Inferior parietal cortex (tissue), 1 donor: ENCODE measurements at regions not wholly inside any gene's neighbourhood (a gene's known extent, or its start where the extent isn't known, plus 50 kb on each side); places are given as distances from the start of the nearest gene placed in this dataset.
A peak's percentile ranks its signal among the peaks of the same experiment; 100 is the strongest.

Experiments
- DNase-seq: peaks from one replicate; pipeline ENCODE4 v3.0.0-alpha.2; 2016; ENCODE audit errors: extremely low spot score

DNA sequence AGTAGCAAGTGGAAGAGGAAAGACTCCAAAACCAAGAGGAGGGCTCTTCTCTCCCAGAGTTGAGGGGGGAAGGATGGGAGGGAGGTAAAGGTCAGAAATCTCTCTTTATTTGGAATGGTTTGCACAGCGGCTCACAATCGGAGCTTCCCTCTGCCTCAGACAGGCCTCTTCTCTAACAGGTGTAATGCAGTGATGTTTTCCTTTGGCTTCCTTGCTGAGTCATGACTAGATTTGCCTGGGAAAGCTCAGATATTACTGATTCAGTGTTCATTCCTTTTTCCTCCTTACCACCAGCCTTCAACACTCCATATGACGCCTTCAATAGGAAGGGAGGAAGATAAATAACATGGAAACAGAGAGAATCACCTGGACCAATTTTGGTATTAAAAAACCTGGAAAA is 136.6 kb downstream of the RNF152 start:
- no peak for DNase-seq

DNA sequence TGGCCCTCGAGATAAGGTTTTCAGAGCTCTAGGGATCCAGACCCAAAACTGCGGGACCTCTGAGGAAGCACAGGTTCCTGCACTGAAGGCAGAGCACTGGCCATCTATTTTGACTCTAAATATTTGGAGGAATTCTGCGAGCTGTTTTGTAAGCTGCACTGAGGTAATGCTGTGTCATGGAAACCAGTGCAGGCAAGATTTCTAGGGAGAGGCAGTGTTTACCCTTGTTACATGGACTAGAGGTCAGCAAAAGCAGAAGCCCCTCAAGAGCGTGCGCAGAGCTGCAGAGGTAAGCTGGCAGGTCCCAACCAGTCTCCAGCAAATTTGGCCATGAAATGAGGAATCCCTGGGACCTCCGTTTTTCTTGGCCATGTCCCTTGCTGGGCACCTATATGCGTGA is 137.3 kb downstream of the RNF152 start:
- no peak for DNase-seq

DNA sequence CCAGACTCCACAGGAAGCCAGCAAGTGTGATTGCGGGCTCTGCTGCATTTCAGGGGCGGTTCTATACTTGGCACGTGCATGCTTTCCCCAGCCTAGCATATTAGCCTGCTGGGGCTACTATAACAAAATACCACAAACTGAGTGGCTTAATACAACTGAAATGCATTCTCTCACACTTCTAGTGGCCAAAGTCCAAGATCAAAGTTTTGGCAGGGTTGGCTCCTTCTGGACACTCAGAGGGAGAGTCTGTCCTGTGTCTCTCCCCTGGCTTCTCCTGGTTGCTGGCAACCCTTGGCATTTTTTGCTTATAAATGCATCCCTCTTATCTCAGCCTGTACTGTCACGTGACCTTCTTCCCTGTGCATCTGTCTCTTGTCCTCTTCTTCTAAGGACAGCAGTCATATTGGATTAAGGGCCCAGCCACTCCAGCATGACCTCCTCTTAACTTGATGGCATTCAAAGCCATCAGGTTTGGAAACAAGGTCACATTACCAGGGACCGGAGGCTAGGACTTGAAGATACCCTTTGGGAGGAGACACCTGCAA is 138.7 kb downstream of the RNF152 start:
- DNase-seq, result no peak

GRCh38 chr18:61753373-61753772 is 139.4 kb downstream of the RNF152 start:
- no peak for DNase-seq

- no peak for DNase-seq
Measured at GRCh38 chr18:61752973-61753372, 139.8 kb downstream of the RNF152 start.

GRCh38 chr18:61750840-61751668 is 141.8 kb downstream of the RNF152 start:
- DNase-seq, result no peak

DNA sequence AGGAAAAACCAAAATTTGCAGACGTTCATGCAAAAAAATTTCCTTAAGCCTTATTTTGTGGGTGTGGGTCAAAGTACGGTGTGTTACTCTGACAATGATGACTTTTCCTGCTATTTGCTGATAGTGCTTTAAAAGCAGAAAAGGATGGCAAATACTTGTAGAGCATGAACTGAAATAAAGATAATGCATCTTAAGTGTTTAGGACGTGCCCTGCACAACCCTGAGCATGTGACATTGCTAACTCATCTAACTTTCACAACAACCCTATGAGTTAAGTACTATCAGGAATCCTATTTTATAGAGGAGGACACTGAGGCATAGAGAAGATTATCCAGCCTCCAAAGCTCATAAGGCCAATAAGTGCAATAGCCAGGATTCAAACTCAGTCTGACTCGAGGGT is 143.3 kb downstream of the RNF152 start:
- no peak for DNase-seq

DNA sequence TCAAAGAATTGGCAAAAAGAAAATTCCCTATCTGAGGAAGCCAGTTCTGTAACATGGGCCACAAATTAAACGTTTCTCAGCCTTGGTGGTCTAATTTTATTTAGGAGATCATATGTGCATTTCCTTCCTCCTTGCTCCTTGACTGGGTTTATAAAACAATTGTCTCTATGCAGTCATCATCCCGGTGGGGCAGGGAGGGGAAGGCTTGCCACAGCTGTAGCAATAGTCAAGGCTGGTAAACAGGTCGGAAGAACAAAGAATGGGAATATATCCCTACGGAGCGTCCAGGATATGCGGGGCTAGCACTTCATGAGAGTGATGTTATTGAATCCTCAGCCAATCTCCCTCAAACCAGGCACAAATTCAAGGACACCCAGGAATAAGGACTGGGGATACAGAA is 143.8 kb downstream of the RNF152 start:
- DNase-seq, result no peak

DNA sequence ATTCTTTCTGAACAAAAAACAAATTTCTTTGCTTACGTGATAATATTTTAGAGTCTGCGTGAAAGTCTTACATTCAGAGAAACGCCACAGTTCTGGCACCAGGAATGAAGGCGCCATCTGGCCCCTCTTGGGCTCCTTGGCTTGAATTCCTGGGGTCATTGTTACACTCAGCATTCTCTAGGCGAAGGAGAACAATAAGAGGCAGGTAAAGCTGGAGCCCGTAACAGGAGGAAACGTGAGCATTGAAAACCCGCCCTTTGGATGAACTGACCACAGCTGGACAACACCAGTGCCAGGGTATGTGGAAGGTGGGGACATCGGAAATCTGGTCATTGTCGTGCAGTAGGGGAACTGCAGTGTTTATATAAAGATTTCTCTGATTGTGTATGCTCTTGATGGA is 144.8 kb downstream of the RNF152 start:
- no peak for DNase-seq

- DNase-seq, result no peak
Measured at GRCh38 chr18:61743775-61744531, 148.9 kb downstream of the RNF152 start.

- DNase-seq, result peak; percentile 8
Measured at GRCh38 chr18:61742565-61743429, 150.0 kb downstream of the RNF152 start.

DNA sequence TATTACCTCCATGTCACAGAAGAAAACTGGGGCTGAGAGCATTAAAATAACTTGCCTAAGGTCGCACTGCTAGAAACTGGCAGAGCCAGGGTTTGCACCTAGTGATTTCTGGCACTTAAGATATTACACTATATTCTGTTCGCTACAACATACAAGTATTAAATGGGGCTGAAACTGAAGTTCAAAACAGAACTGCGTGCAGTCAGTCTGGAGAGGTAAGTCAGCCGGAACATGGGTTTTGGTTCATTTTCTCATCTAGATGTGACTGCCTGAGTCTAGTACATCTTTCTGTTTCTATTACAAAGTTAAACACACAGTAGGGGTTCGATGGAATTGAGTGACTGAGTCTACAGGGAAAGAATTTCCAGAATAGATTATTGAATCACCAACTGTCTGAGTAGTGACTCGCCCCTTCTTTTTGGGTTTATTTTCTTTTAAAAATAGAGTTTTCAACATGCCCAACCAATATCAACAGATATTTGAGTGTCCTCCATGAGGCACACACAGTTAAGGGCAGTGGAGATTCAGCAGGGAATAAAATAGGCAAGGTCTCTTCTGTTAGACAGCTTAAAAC is 150.8 kb downstream of the RNF152 start:
- DNase-seq, result no peak

GRCh38 chr18:61738488-61738887 is 154.3 kb downstream of the RNF152 start:
- no peak for DNase-seq

GRCh38 chr18:61738042-61738441 is 154.8 kb downstream of the RNF152 start:
- no peak for DNase-seq

- DNase-seq, result no peak
Measured at GRCh38 chr18:61736133-61736532, 156.7 kb downstream of the RNF152 start.

GRCh38 chr18:61735564-61736102 is 157.2 kb downstream of the RNF152 start:
- DNase-seq, result no peak

DNA sequence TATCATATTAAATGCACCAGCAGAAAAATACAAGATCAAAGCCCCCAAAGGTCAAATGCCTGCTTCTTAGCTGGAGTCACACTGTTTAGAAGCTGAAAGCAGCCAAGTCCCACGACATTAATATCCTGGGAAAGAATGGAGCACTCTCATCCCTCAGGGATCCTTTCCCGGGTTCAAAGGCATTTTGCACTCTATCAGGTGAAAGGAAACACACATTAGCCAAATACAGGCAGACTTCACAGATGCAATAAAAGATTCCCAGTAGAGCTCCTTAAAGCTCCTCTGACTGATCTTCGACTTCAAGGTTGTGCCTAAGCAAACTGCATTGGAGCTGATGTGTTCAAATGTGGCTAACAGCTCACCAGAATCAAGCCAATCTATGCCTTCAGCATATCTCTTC is 158.4 kb downstream of the RNF152 start:
- no peak for DNase-seq

DNA sequence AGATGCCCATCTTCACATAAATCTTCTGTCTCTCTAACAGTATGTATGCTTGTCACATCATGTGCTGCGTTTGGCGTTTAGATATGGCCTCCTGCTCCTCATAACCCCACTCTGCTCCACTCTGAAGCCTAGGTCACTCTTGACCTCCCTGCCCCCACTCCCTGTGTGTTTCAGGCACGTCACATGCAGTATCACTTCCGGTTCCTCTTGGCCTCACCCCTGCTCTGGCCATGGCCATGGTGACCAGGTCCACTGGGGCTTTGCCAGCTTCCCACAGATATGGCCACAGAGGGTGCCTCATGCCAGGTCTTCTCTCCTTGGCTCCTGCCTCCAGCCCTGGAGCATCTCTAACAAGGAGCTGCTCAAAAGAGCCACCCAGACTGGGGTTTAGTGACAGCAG is 160.0 kb downstream of the RNF152 start:
- DNase-seq, result no peak

DNA sequence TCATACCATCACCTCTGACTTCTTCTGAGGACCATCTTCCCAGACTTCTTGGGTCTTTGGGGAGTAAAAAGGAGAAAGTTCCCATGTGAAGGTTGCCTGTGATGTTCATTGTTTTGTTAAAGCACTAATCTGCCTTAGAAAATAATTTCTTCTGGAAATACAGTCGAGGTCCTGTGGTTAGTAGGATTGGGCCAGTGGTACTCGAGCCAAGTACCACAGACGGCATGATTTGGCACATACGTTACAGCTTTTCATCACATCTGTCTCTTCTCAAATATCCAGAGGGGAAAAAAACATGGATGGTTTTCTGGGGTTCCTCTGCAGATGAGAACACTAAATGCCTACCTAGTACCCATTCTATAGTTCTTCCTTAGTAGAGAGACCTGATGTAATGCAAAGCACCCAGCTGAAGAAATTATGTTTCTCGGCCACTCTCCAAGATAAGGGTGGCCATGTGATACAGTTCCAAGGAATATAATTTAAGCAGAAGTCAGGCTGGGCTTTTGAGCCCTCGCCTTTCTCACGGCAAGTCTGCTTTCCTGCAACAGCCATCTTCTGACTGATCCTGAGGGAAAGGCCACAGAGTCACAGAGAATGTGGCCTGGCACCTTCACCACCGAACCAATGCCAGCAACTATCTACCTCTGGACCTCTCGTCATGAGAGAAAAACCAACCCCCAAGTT is 161.0 kb downstream of the RNF152 start:
- no peak for DNase-seq

GRCh38 chr18:61731178-61731577 is 161.6 kb downstream of the RNF152 start:
- no peak for DNase-seq

- DNase-seq, result no peak
Measured at GRCh38 chr18:61729322-61729721, 163.5 kb downstream of the RNF152 start.
